ENCODE measurements at regions not wholly inside any gene's neighbourhood (a gene's known extent, or its start where the extent isn't known, plus 50 kb on each side); places are given as distances from the start of the nearest gene placed in this dataset.

DNA sequence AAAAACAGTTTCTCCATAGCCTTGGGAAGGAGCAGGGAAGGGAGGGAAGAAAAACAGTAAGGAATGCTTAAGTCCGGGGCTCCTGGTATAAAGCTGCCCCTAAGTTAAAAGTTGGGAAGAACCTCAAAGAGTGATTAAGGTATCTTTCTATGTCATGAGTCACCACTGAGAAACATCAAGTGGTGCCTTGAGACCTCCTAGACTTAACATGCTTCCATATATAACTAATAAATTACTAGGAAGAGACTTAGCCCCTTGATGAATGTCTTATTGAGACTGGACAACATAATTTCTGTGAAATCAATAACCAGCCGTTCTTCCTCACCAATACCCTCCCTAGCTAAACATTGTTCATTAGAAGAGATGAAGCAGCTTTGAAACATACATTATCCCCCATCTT, 121.8 kb upstream of the SLC44A3 start:
- TF ChIP-seq, protein P1, sequence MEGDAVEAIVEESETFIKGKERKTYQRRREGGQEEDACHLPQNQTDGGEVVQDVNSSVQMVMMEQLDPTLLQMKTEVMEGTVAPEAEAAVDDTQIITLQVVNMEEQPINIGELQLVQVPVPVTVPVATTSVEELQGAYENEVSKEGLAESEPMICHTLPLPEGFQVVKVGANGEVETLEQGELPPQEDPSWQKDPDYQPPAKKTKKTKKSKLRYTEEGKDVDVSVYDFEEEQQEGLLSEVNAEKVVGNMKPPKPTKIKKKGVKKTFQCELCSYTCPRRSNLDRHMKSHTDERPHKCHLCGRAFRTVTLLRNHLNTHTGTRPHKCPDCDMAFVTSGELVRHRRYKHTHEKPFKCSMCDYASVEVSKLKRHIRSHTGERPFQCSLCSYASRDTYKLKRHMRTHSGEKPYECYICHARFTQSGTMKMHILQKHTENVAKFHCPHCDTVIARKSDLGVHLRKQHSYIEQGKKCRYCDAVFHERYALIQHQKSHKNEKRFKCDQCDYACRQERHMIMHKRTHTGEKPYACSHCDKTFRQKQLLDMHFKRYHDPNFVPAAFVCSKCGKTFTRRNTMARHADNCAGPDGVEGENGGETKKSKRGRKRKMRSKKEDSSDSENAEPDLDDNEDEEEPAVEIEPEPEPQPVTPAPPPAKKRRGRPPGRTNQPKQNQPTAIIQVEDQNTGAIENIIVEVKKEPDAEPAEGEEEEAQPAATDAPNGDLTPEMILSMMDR (IDR thresholded peaks at IDR 0.05): no peak
- no peak for TF ChIP-seq ZFX (IDR thresholded peaks at IDR 0.05; ENCODE audit: borderline replicate concordance)

All from 22Rv1 (cell line).